Astrocyte of the spinal cord (primary cell): ENCODE measurements at regions not wholly inside any gene's neighbourhood (a gene's known extent, or its start where the extent isn't known, plus 50 kb on each side); places are given as distances from the start of the nearest gene placed in this dataset.

Source experiments
- DNase-seq: peaks from one replicate; pipeline ENCODE4 v3.0.0; 2011; ENCODE audit warnings: low read depth, low spot score
- H3K4me3 ChIP-seq: 2 replicates; pipeline ENCODE4 v1.5.1; 2011; ENCODE audit warnings: low read depth, mild to moderate bottlenecking, low read length, moderate library complexity
- in situ Hi-C: cut with HindIII; loops from 2 replicates; pipeline ENCODE4 v1.10.0; 2017; ENCODE audit warnings: low sequenced_read_pairs
- TF ChIP-seq, protein P1 (sequence below): IDR thresholded peaks from 2 replicates; pipeline ENCODE4 v1.5.1; 2012; ENCODE audit warnings: low read depth, mild to moderate bottlenecking, low read length, inconsistent platforms

GRCh38 chr9:31388660-31389059 is 995.8 kb upstream of the ACO1 start:
- H3K4me3 ChIP-seq = no peak overlapping the region
- in situ Hi-C loops = no loop called here
- DNase-seq = no peak
- TF ChIP-seq, protein P1, sequence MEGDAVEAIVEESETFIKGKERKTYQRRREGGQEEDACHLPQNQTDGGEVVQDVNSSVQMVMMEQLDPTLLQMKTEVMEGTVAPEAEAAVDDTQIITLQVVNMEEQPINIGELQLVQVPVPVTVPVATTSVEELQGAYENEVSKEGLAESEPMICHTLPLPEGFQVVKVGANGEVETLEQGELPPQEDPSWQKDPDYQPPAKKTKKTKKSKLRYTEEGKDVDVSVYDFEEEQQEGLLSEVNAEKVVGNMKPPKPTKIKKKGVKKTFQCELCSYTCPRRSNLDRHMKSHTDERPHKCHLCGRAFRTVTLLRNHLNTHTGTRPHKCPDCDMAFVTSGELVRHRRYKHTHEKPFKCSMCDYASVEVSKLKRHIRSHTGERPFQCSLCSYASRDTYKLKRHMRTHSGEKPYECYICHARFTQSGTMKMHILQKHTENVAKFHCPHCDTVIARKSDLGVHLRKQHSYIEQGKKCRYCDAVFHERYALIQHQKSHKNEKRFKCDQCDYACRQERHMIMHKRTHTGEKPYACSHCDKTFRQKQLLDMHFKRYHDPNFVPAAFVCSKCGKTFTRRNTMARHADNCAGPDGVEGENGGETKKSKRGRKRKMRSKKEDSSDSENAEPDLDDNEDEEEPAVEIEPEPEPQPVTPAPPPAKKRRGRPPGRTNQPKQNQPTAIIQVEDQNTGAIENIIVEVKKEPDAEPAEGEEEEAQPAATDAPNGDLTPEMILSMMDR = no peak

GRCh38 chr9:31389075-31389474 is 995.4 kb upstream of the ACO1 start:
- TF ChIP-seq, protein P1 = no peak
- DNase-seq = no peak
- in situ Hi-C loops = no loop called here
- H3K4me3 ChIP-seq = no peak overlapping the region

DNA sequence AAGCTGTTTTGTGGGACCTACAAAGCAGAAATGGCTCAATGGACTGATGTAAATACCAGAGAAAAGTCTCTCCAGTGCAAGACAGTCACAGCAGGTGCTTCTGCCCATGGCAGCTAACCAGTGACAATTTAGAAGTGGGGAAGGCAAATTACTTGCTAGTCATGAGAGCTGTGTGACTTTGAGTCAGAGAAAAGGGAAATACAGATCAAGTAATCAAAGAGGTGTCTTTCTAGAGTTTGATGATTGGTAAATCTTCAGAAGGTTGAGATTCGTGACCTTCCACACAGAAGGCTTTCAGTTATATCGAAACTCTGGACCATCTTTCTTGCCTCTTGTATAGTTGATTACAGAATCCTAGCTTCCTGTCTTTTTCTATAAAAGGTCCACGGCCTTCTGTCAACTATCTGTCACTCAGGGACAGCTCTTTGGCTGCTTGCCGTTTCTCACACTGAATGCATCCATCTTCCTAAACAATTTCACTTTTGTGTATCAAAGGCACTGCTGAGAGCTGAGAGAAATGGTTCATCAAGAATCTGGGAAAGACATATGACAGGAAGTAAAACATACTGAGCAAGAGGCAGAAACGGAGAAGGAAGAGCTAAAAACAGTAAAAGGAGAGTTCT is 993.9 kb upstream of the ACO1 start:
- H3K4me3 ChIP-seq = no peak overlapping the region
- no peak for DNase-seq
- in situ Hi-C loops = no loop called here
- TF ChIP-seq, protein P1 = no peak

DNA sequence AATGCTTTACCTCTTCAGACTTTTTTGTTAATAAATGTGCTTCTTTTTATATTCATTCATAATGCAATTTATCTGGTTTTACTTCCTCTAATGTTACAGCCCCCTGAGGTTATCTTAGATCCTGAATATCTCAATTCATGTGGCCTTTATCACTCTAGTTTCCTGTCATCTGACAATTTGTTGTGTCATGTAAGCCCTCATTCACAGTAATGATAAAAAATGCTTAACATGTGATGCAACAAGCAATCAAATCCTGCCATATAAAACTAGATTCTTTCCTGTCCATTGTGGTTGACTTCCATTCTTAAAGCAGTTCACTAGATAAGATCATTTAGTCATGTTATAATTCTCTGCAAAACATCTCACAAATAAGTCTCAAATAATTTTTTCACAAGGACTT is 991.2 kb upstream of the ACO1 start:
- DNase-seq = no peak
- TF ChIP-seq, protein P1 = no peak
- in situ Hi-C loops = no loop called here
- no peak overlapping the region for H3K4me3 ChIP-seq

DNA sequence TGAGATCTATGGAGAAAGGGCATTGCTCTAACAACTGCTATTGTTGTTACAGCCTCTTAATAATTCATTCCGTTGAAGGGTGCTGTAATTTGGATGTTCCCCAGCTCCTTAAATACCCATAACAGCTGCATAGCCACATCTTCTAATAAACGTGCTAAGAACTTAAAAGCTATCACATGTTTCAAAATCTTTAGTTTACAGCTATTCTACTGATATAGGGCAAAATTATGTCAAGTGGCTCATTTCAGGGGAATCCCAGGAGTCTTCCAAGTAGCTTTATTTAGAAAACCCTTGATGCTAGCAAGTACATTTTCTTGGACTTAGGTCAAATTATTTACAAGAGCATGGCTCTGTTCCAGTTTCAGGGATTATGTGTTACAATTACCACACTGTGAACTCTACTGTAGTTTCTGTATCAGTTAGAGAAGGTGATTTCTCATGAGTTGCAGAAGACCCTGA is 990.4 kb upstream of the ACO1 start:
- DNase-seq = peak; percentile 75
- TF ChIP-seq, protein P1 = no peak
- H3K4me3 ChIP-seq = no peak overlapping the region
- in situ Hi-C loops = no loop called here

DNA sequence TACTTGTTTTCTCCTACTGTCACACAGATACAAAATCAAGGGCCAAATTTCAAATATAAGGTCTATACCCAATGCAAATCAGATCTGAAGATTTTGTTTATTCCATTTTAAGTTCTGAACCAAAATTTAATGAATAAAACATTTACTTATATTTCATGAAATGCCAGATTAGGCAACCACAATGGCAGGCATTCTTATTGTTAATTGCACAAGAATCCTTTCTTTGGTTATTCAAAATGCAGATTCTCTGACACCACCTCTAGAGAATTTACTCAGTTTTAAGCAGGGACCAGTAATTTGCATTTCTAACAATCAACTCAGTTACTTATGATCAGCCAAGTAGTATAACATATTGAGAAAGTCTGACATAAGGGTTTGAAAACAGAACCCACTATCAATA is 972.4 kb upstream of the ACO1 start:
- TF ChIP-seq, protein P1 = no peak
- no peak overlapping the region for H3K4me3 ChIP-seq
- in situ Hi-C loops = no loop called here
- no peak for DNase-seq
